ENCODE measurements at regions not wholly inside any gene's neighbourhood (a gene's known extent, or its start where the extent isn't known, plus 50 kb on each side); places are given as distances from the start of the nearest gene placed in this dataset.
A peak's percentile ranks its signal among the peaks of the same experiment; 100 is the strongest.

GRCh38 chr12:34296143-34297041 is 274.1 kb downstream of the ALG10 start:
- DNase-seq (peak in 2 of 4 donors; percentile 17 to 46), ATAC-seq (no peak)
- Histone ChIP-seq H3K27ac (no peak overlapping the region), H3K36me3 (no peaks in the 10 kb centered on the region), H3K27me3 (no peaks in the 10 kb centered on the region), H3K9me3 (peaks cover 0 to 99% of the 10 kb centered on the region in 2 donors), H3K4me1 (no peaks in the 10 kb centered on the region), H3K4me3 (no peak overlapping the region)
- intact Hi-C loops (cut with DNase I) = no loop called here
- TF ChIP-seq CTCF (IDR thresholded peaks at IDR 0.05) = no peak

GRCh38 chr12:34297126-34297789 is 275.0 kb downstream of the ALG10 start:
- H3K4me3 ChIP-seq = no peak overlapping the region
- no peaks in the 10 kb centered on the region for H3K27me3 ChIP-seq
- ATAC-seq = no peak
- peak in 1 of 4 donors; percentile 35 for DNase-seq
- no peak for TF ChIP-seq CTCF (IDR thresholded peaks at IDR 0.05)
- H3K27ac ChIP-seq = no peak overlapping the region
- intact Hi-C loops (cut with DNase I) = no loop called here
- H3K9me3 ChIP-seq = peaks cover 0 to 99% of the 10 kb centered on the region in 2 donors
- H3K4me1 ChIP-seq = no peaks in the 10 kb centered on the region
- H3K36me3 ChIP-seq = no peaks in the 10 kb centered on the region

- Histone ChIP-seq H3K4me3 (no peak overlapping the region), H3K36me3 (no peaks in the 10 kb centered on the region), H3K27ac (no peak overlapping the region), H3K9me3 (peaks cover 0 to 99% of the 10 kb centered on the region in 2 donors), H3K27me3 (no peaks in the 10 kb centered on the region), H3K4me1 (no peaks in the 10 kb centered on the region)
- intact Hi-C loops (cut with DNase I) = no loop called here
- DNase-seq (peak in 1 of 4 donors; percentile 15), ATAC-seq (no peak)
- no peak for TF ChIP-seq CTCF (IDR thresholded peaks at IDR 0.05)
Measured at GRCh38 chr12:34297790-34298164, 275.5 kb downstream of the ALG10 start.

- no peak overlapping the region for H3K27ac ChIP-seq
- no peaks in the 10 kb centered on the region for H3K36me3 ChIP-seq
- no peak for TF ChIP-seq CTCF (IDR thresholded peaks at IDR 0.05)
- H3K27me3 ChIP-seq = no peaks in the 10 kb centered on the region
- H3K4me3 ChIP-seq = no peak overlapping the region
- intact Hi-C loops (cut with DNase I) = no loop called here
- ATAC-seq = no peak
- H3K4me1 ChIP-seq = no peaks in the 10 kb centered on the region
- peak in 1 of 4 donors; percentile 24 for DNase-seq
- H3K9me3 ChIP-seq = peaks cover 0 to 99% of the 10 kb centered on the region in 2 donors
Measured at GRCh38 chr12:34298176-34298970, 276.1 kb downstream of the ALG10 start.
